CD14-positive monocyte (primary cell): ENCODE measurements at regions not wholly inside any gene's neighbourhood (a gene's known extent, or its start where the extent isn't known, plus 50 kb on each side); places are given as distances from the start of the nearest gene placed in this dataset.

Experiments used
- DNase-seq, 3 donors: peaks; one replicate each; pipeline ENCODE4 v3.0.0-alpha.2; 2011 to 2022
- H2AFZ ChIP-seq: 2 replicates; pipeline ENCODE4 v1.6.0; 2012; ENCODE audit warnings: mild to moderate bottlenecking, low read depth, low read length, inconsistent platforms; ENCODE audit not compliant: insufficient read depth, poor library complexity, severe bottlenecking
- H3K27ac ChIP-seq, 2 donors: 1 replicate in 1 of 2; 2 replicates in 1 of 2; pipeline ENCODE4 v1.5.1; 2012 to 2013; ENCODE audit warnings: low read length in 2 of 2, control low read depth in 1 of 2, inconsistent platforms in 1 of 2, low read depth in 1 of 2, mild to moderate bottlenecking in 1 of 2
- H3K27me3 ChIP-seq, 2 donors: one replicate each; pipeline versions ENCODE4 v1.6.0 to v1.6.1; 2011 to 2013; ENCODE audit warnings: low read length in 2 of 2; ENCODE audit not compliant: control insufficient read depth in 2 of 2, insufficient read depth in 2 of 2
- H3K36me3 ChIP-seq, 2 donors: replicated peaks in 1 of 2; 1 replicate in 1 of 2; 2 replicates in 1 of 2; pipeline versions ENCODE4 v1.5.1 to v1.6.1; 2012 to 2013; ENCODE audit warnings: low read length in 2 of 2, control low read depth in 1 of 2, inconsistent platforms in 1 of 2, mild to moderate bottlenecking in 1 of 2; ENCODE audit not compliant: insufficient read depth in 2 of 2, control insufficient read depth in 1 of 2
- H3K4me1 ChIP-seq, 2 donors: 1 replicate in 1 of 2; 2 replicates in 1 of 2; pipeline versions ENCODE4 v1.5.1 to v1.6.1; 2012 to 2013; ENCODE audit warnings: low read length in 2 of 2, control low read depth in 1 of 2, inconsistent platforms in 1 of 2, mild to moderate bottlenecking in 1 of 2, moderate library complexity in 1 of 2; ENCODE audit not compliant: insufficient read depth in 2 of 2, control insufficient read depth in 1 of 2
- H3K4me2 ChIP-seq: replicated peaks from 2 replicates; pipeline ENCODE3; 2012; ENCODE audit warnings: low read length, moderate library complexity, mild to moderate bottlenecking; ENCODE audit not compliant: poor library complexity, severe bottlenecking; ENCODE audit errors: extremely low read depth
- H3K4me3 ChIP-seq, 3 experiments: fragments of 200-600 bp in 1 of 3; sonication (generic) in 1 of 3; replicated peaks in 1 of 3; 1 replicate in 2 of 3; 2 replicates in 1 of 3; pipeline ENCODE4 v1.5.1; 2011 to 2013; ENCODE audit warnings: low read length in 3 of 3, mild to moderate bottlenecking in 3 of 3, control low read depth in 2 of 3, low read depth in 2 of 3, inconsistent platforms in 1 of 3, moderate library complexity in 1 of 3
- H3K79me2 ChIP-seq: 2 replicates; pipeline ENCODE4 v1.6.0; 2012; ENCODE audit warnings: mild to moderate bottlenecking, control low read depth, inconsistent platforms, low read length, moderate library complexity; ENCODE audit not compliant: insufficient read depth
- H3K9ac ChIP-seq: 2 replicates; pipeline ENCODE4 v1.6.0; 2017; ENCODE audit warnings: low read length, mild to moderate bottlenecking; ENCODE audit not compliant: insufficient read depth, poor library complexity, severe bottlenecking
- H3K9me3 ChIP-seq, 2 donors: replicated peaks in 1 of 2; 1 replicate in 1 of 2; 2 replicates in 1 of 2; pipeline versions ENCODE4 v1.5.1 to v1.6.1; 2012 to 2013; ENCODE audit warnings: low read length in 2 of 2, control low read depth in 1 of 2; ENCODE audit not compliant: control insufficient read depth in 1 of 2, insufficient read depth in 1 of 2
- H4K20me1 ChIP-seq: 2 replicates; pipeline ENCODE4 v1.6.0; 2012; ENCODE audit warnings: mild to moderate bottlenecking, low read length, control low read depth, moderate library complexity; ENCODE audit not compliant: insufficient read depth
- H3K27ac Mint-ChIP-seq, 7 donors: one replicate each; pipeline ENCODE4 v1.8.0; 2020; ENCODE audit warnings: mild to moderate bottlenecking in 7 of 7, mixed read lengths in 7 of 7, moderate library complexity in 6 of 7, inconsistent platforms in 2 of 7
- H3K27me3 Mint-ChIP-seq, 3 donors: one replicate each; pipeline ENCODE4 v1.8.0; 2021 to 2022; ENCODE audit warnings: low read depth in 3 of 3, mild to moderate bottlenecking in 3 of 3, mixed read lengths in 3 of 3, moderate library complexity in 3 of 3, inconsistent platforms in 1 of 3
- H3K36me3 Mint-ChIP-seq, 2 donors: one replicate each; pipeline ENCODE4 v1.8.0; 2020; ENCODE audit warnings: mixed read lengths in 2 of 2, inconsistent platforms in 1 of 2, mild to moderate bottlenecking in 1 of 2
- H3K4me1 Mint-ChIP-seq: one replicate; pipeline ENCODE4 v1.8.0; 2020; ENCODE audit warnings: mild to moderate bottlenecking, mixed read lengths
- H3K4me3 Mint-ChIP-seq, 2 donors: one replicate each; pipeline ENCODE4 v1.8.0; 2020; ENCODE audit warnings: mild to moderate bottlenecking in 2 of 2, mixed read lengths in 2 of 2, moderate library complexity in 1 of 2
- H3K9me3 Mint-ChIP-seq, 7 donors: one replicate each; pipeline ENCODE4 v1.8.0; 2020 to 2022; ENCODE audit warnings: mixed read lengths in 7 of 7, mild to moderate bottlenecking in 6 of 7, moderate library complexity in 6 of 7, inconsistent platforms in 2 of 7
- CTCF ChIP-seq: fragments of 200-600 bp; IDR thresholded peaks from one replicate; pipeline ENCODE4 v1.8.0; 2022; ENCODE audit warnings: antibody characterized with exemption, mild to moderate bottlenecking
- WGBS: methylation state at CpG from one replicate; pipeline ENCODE4 v1.1.5; 2013; ENCODE audit warnings: missing lambda C conversion rate; ENCODE audit not compliant: insufficient coverage; 5-methylcytosine and 5-hydroxymethylcytosine counted together
- intact Hi-C, 2 donors: fragments of 100-400 bp; cut with micrococcal nuclease; formaldehyde crosslinking; loops; one replicate each; pipeline versions ENCODE4 v1.15.0 to v1.15.1; 2023

GRCh38 chr2:13106302-13106701 is 389.6 kb downstream of the TRIB2 start:
- intact Hi-C loops: no loop called here
- peak overlapping the region in 1 of 7 donors; percentile 72 for H3K27ac Mint-ChIP-seq
- no peak for TF ChIP-seq CTCF

GRCh38 chr2:13109516-13109915 is 392.8 kb downstream of the TRIB2 start:
- Histone ChIP-seq H3K4me2 (no peak overlapping the region), H4K20me1 (no peaks in the 10 kb centered on the region), H3K9me3 (no peaks in the 10 kb centered on the region), H2AFZ (no peak overlapping the region), H3K9ac (no peak overlapping the region), H3K36me3 (no peaks in the 10 kb centered on the region), H3K79me2 (no peaks in the 10 kb centered on the region), H3K4me1 (no peaks in the 10 kb centered on the region), H3K27me3 (no peaks in the 10 kb centered on the region), H3K27ac (no peak overlapping the region), H3K4me3 (no peak overlapping the region)
- H3K9me3 Mint-ChIP-seq: no peaks in the 10 kb centered on the region
- H3K36me3 Mint-ChIP-seq: no peaks in the 10 kb centered on the region
- no peak for DNase-seq
- intact Hi-C loops: no loop called here
- no peaks in the 10 kb centered on the region for H3K4me1 Mint-ChIP-seq
- H3K4me3 Mint-ChIP-seq: no peak overlapping the region
- no peak for TF ChIP-seq CTCF
- no CpG with 5 or more reads among the region's 3 CpGs for WGBS
- peaks cover 0 to 3% (median 0%) of the 10 kb centered on the region in 3 donors for H3K27me3 Mint-ChIP-seq
- no peak overlapping the region for H3K27ac Mint-ChIP-seq

More at GRCh38 chr2:13106302-13106701, 389.6 kb downstream of the TRIB2 start:
- H3K4me1 Mint-ChIP-seq: no peaks in the 10 kb centered on the region
- H3K9me3 Mint-ChIP-seq: no peaks in the 10 kb centered on the region
- no peak overlapping the region for H3K4me3 Mint-ChIP-seq
- Histone ChIP-seq H3K9me3 (no peaks in the 10 kb centered on the region), H3K4me1 (no peaks in the 10 kb centered on the region), H3K27ac (no peak overlapping the region), H3K79me2 (no peaks in the 10 kb centered on the region), H2AFZ (no peak overlapping the region), H4K20me1 (no peaks in the 10 kb centered on the region), H3K4me2 (no peak overlapping the region), H3K4me3 (no peak overlapping the region), H3K36me3 (no peaks in the 10 kb centered on the region), H3K9ac (no peak overlapping the region), H3K27me3 (no peaks in the 10 kb centered on the region)
- H3K27me3 Mint-ChIP-seq: peaks cover 0 to 3% (median 0%) of the 10 kb centered on the region in 3 donors
- H3K36me3 Mint-ChIP-seq: no peaks in the 10 kb centered on the region
- 79% methylated on average over 2 of the region's 3 CpGs for WGBS
- DNase-seq: no peak
